H9 (cell line): ENCODE measurements at regions not wholly inside any gene's neighbourhood (a gene's known extent, or its start where the extent isn't known, plus 50 kb on each side); places are given as distances from the start of the nearest gene placed in this dataset.

Experiments used
- DNase-seq: peaks from one replicate; pipeline ENCODE4 v3.0.0-alpha.2; 2017
- H2AFZ ChIP-seq: one replicate; pipeline ENCODE4 v1.6.1; 2013; ENCODE audit warnings: mild to moderate bottlenecking, low read length, control low read depth, moderate library complexity
- H2AK5ac ChIP-seq: 2 replicates; pipeline ENCODE4 v1.6.1; 2013; ENCODE audit warnings: low read length, control low read depth, mixed read lengths; ENCODE audit not compliant: insufficient read length
- H2BK120ac ChIP-seq: one replicate; pipeline ENCODE4 v1.6.1; 2013; ENCODE audit warnings: low read depth, mild to moderate bottlenecking, low read length, control low read depth, inconsistent platforms; ENCODE audit not compliant: poor library complexity, severe bottlenecking
- H2BK12ac ChIP-seq: 2 replicates; pipeline ENCODE4 v1.6.1; 2013; ENCODE audit warnings: low read length, control low read depth, mixed read lengths, low read depth; ENCODE audit not compliant: insufficient read length
- H2BK15ac ChIP-seq: 2 replicates; pipeline ENCODE4 v1.6.1; 2013; ENCODE audit warnings: low read depth, low read length, control low read depth
- H2BK20ac ChIP-seq: one replicate; pipeline ENCODE4 v1.6.1; 2013; ENCODE audit warnings: low read depth, mild to moderate bottlenecking, low read length, control low read depth, inconsistent platforms; ENCODE audit not compliant: poor library complexity, severe bottlenecking
- H2BK5ac ChIP-seq: 2 replicates; pipeline ENCODE4 v1.6.1; 2013; ENCODE audit warnings: low read length, control low read depth, mixed read lengths; ENCODE audit not compliant: insufficient read length
- H3K14ac ChIP-seq: 2 replicates; pipeline ENCODE4 v1.6.1; 2013; ENCODE audit warnings: low read length, control low read depth; ENCODE audit not compliant: insufficient read depth
- H3K18ac ChIP-seq: 2 replicates; pipeline ENCODE4 v1.6.1; 2013; ENCODE audit warnings: low read depth, mild to moderate bottlenecking, mixed read lengths, low read length, control low read depth; ENCODE audit not compliant: insufficient read length
- H3K23ac ChIP-seq: 2 replicates; pipeline ENCODE4 v1.6.1; 2013; ENCODE audit warnings: low read length, control low read depth, mixed read lengths, low read depth; ENCODE audit not compliant: insufficient read length
- H3K23me2 ChIP-seq: 2 replicates; pipeline ENCODE4 v1.6.1; 2013; ENCODE audit warnings: low read depth, mild to moderate bottlenecking, mixed read lengths, low read length, control low read depth; ENCODE audit not compliant: insufficient read length, poor library complexity, severe bottlenecking
- H3K27ac ChIP-seq: 2 replicates; pipeline ENCODE4 v1.5.1; 2013; ENCODE audit warnings: low read length, control low read depth, mixed read lengths, low read depth; ENCODE audit not compliant: insufficient read length
- H3K27me3 ChIP-seq: 2 replicates; pipeline ENCODE4 v1.6.1; 2013; ENCODE audit warnings: low read length, control low read depth, inconsistent platforms; ENCODE audit not compliant: insufficient read depth
- H3K4ac ChIP-seq: 2 replicates; pipeline ENCODE4 v1.6.1; 2013; ENCODE audit warnings: low read depth, mild to moderate bottlenecking, control low read depth, inconsistent platforms, low read length, moderate library complexity
- H3K4me1 ChIP-seq: 2 replicates; pipeline ENCODE4 v1.6.1; 2013; ENCODE audit warnings: low read length, control low read depth, inconsistent platforms; ENCODE audit not compliant: insufficient read depth
- H3K4me2 ChIP-seq: 2 replicates; pipeline ENCODE4 v1.6.1; 2013; ENCODE audit warnings: low read length, control low read depth, mixed read lengths; ENCODE audit not compliant: insufficient read length, insufficient read depth
- H3K56ac ChIP-seq: 2 replicates; pipeline ENCODE4 v1.6.1; 2013; ENCODE audit warnings: low read depth, mild to moderate bottlenecking, mixed read lengths, low read length, control low read depth; ENCODE audit not compliant: insufficient read length
- H3K79me1 ChIP-seq: 2 replicates; pipeline ENCODE4 v1.6.1; 2013; ENCODE audit warnings: low read depth, mild to moderate bottlenecking, moderate library complexity, low read length, control low read depth, inconsistent platforms; ENCODE audit not compliant: insufficient read depth, poor library complexity, severe bottlenecking
- H3K79me2 ChIP-seq: 2 replicates; pipeline ENCODE4 v1.6.1; 2013; ENCODE audit warnings: low read length, control low read depth, inconsistent platforms; ENCODE audit not compliant: insufficient read depth
- H3K9ac ChIP-seq: 2 replicates; pipeline ENCODE4 v1.6.1; 2013; ENCODE audit warnings: low read length, control low read depth, mixed read lengths; ENCODE audit not compliant: insufficient read length; ENCODE audit errors: extremely low read depth
- H3K9me3 ChIP-seq: one replicate; pipeline ENCODE4 v1.6.1; 2013; ENCODE audit warnings: low read depth, low read length, inconsistent platforms; ENCODE audit not compliant: control insufficient read depth
- H3T11ph ChIP-seq: one replicate; pipeline ENCODE4 v1.6.1; 2013; ENCODE audit warnings: mild to moderate bottlenecking, low read length, control low read depth, inconsistent platforms
- H4K20me1 ChIP-seq: one replicate; pipeline ENCODE4 v1.6.1; 2013; ENCODE audit not compliant: control insufficient read depth, insufficient read length, insufficient read depth
- H4K5ac ChIP-seq: 2 replicates; pipeline ENCODE4 v1.6.1; 2013; ENCODE audit warnings: low read depth, mild to moderate bottlenecking, mixed read lengths, low read length, control low read depth; ENCODE audit not compliant: insufficient read length
- H4K8ac ChIP-seq: replicated peaks from 2 replicates; pipeline ENCODE4 v1.6.1; 2013; ENCODE audit warnings: low read length, control low read depth, mixed read lengths, low read depth; ENCODE audit not compliant: insufficient read length
- H4K91ac ChIP-seq: 2 replicates; pipeline ENCODE4 v1.6.1; 2013; ENCODE audit warnings: low read depth, mild to moderate bottlenecking, moderate library complexity, mixed read lengths, low read length, control low read depth; ENCODE audit not compliant: insufficient read length
- H3K27ac Mint-ChIP-seq, 3 experiments: 2 replicates in 2 of 3; 3 replicates in 1 of 3; pipeline ENCODE4 v1.8.0; 2020 to 2021; ENCODE audit warnings: mixed read lengths in 3 of 3, mild to moderate bottlenecking in 1 of 3, moderate library complexity in 1 of 3
- H3K27me3 Mint-ChIP-seq: 2 replicates; pipeline ENCODE4 v1.8.0; 2021; ENCODE audit warnings: low read depth, mild to moderate bottlenecking, moderate library complexity, mixed read lengths
- H3K36me3 Mint-ChIP-seq, 3 experiments: 2 replicates in 2 of 3; 3 replicates in 1 of 3; pipeline ENCODE4 v1.8.0; 2020 to 2021; ENCODE audit warnings: low read depth in 3 of 3, mixed read lengths in 3 of 3; ENCODE audit not compliant: insufficient read depth in 1 of 3
- H3K4me1 Mint-ChIP-seq, 2 experiments: 2 replicates each; pipeline ENCODE4 v1.8.0; 2020; ENCODE audit warnings: mixed read lengths in 2 of 2
- H3K4me3 Mint-ChIP-seq, 2 experiments: 2 replicates in 1 of 2; 3 replicates in 1 of 2; pipeline ENCODE4 v1.8.0; 2020 to 2021; ENCODE audit warnings: mild to moderate bottlenecking in 2 of 2, mixed read lengths in 2 of 2, moderate library complexity in 1 of 2
- H3K9me3 Mint-ChIP-seq, 2 experiments: 2 replicates in 1 of 2; 3 replicates in 1 of 2; pipeline ENCODE4 v1.8.0; 2020; ENCODE audit warnings: mild to moderate bottlenecking in 2 of 2, mixed read lengths in 2 of 2, moderate library complexity in 1 of 2
- WGBS: extraction: QIAGEN DNeasy Blood & Tissue Kit; methylation state at CpG from one replicate; pipeline ENCODE4 v1.1.7; 2013; ENCODE audit warnings: missing lambda C conversion rate, low lambda C conversion rate, mixed read lengths; ENCODE audit not compliant: insufficient read length; ENCODE audit errors: extremely low coverage; 5-methylcytosine and 5-hydroxymethylcytosine counted together
- TF ChIP-seq, protein P1 (sequence below): fragments of 200-600 bp; sonication (generic); conservative IDR thresholded peaks from 3 replicates; pipeline ENCODE4 v1.8.0; 2021; ENCODE audit warnings: antibody characterized with exemption, mild to moderate bottlenecking

DNA sequence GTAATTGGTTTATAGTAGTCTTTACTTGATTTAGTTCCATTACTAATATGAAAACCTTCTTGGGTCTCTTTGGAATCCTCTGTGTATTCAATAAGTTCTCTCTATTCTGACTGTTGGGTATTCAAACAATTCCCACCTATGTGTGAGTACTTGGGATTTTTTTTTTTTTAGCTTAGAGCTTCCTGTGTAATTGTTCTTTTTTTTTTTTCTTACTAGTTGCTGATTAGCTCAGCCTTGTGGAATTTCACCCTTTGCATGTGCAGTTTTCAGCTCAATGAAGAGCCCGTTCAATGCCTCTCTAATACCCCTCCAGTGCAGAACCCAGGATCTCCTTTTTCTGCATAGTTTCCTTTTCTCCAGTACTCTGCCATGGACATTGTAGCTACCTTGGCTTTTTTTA lies 339.1 kb upstream of the GALNT5 start:
- Histone ChIP-seq H3K4me2 (no peak overlapping the region), H4K20me1 (no peaks in the 10 kb centered on the region), H4K8ac (no peak overlapping the region), H4K91ac (no peak overlapping the region), H3K4ac (no peak overlapping the region), H2BK15ac (no peak overlapping the region), H2BK20ac (no peak overlapping the region), H2BK5ac (no peak overlapping the region), H3K27ac (no peak overlapping the region), H4K5ac (no peak overlapping the region), H3K56ac (no peak overlapping the region), H2AFZ (no peak overlapping the region), H3K27me3 (no peaks in the 10 kb centered on the region), H3K79me1 (no peaks in the 10 kb centered on the region), H2AK5ac (no peak overlapping the region), H3K23ac (no peak overlapping the region), H3T11ph (no peak overlapping the region), H3K9me3 (no peaks in the 10 kb centered on the region), H2BK12ac (no peak overlapping the region), H3K4me1 (no peaks in the 10 kb centered on the region), H3K23me2 (no peaks in the 10 kb centered on the region), H3K18ac (no peak overlapping the region), H3K79me2 (no peaks in the 10 kb centered on the region), H3K14ac (no peak overlapping the region), H2BK120ac (no peak overlapping the region), H3K9ac (no peak overlapping the region)
- WGBS = no CpG with 5 or more reads among the region's 1 CpG
- no peak for DNase-seq
- peaks cover 3 to 10% of the 10 kb centered on the region in 2 experiments; a peak in 2 of 4 replicates for H3K4me1 Mint-ChIP-seq
- peaks cover 11 to 14% of the 10 kb centered on the region in 2 experiments for H3K9me3 Mint-ChIP-seq
- H3K36me3 Mint-ChIP-seq = peaks cover 3 to 10% (median 8%) of the 10 kb centered on the region in 3 experiments; a peak in 6 of 7 replicates
- no peaks in the 10 kb centered on the region; the same call in 1 of the 2 replicates for H3K27me3 Mint-ChIP-seq
- TF ChIP-seq, protein P1, sequence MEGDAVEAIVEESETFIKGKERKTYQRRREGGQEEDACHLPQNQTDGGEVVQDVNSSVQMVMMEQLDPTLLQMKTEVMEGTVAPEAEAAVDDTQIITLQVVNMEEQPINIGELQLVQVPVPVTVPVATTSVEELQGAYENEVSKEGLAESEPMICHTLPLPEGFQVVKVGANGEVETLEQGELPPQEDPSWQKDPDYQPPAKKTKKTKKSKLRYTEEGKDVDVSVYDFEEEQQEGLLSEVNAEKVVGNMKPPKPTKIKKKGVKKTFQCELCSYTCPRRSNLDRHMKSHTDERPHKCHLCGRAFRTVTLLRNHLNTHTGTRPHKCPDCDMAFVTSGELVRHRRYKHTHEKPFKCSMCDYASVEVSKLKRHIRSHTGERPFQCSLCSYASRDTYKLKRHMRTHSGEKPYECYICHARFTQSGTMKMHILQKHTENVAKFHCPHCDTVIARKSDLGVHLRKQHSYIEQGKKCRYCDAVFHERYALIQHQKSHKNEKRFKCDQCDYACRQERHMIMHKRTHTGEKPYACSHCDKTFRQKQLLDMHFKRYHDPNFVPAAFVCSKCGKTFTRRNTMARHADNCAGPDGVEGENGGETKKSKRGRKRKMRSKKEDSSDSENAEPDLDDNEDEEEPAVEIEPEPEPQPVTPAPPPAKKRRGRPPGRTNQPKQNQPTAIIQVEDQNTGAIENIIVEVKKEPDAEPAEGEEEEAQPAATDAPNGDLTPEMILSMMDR = no peak
- H3K4me3 Mint-ChIP-seq = no peak overlapping the region
- H3K27ac Mint-ChIP-seq = peak overlapping the region in 1 of 3 experiments; percentile 13; a peak in 2 of 7 replicates
